Stimulated activated CD8-positive, alpha-beta memory T cell treated with anti-CD3 and anti-CD28 coated beads, Interleukin-12 subunit alpha, Interleukin-12 subunit beta, amount 100 ng/mL, for 24 hours (primary cell): ENCODE measurements at regions not wholly inside any gene's neighbourhood (a gene's known extent, or its start where the extent isn't known, plus 50 kb on each side); places are given as distances from the start of the nearest gene placed in this dataset.

Experiments used
- DNase-seq: peaks from one replicate; pipeline ENCODE4 v3.0.0-alpha.2; 2020; ENCODE audit errors: extremely low read depth

- no peak for DNase-seq
Observed at GRCh38 chr5:125600559-125600958, 822.6 kb upstream of the GRAMD2B start.

- DNase-seq = no peak
Observed at GRCh38 chr5:125602184-125602583, 821.0 kb upstream of the GRAMD2B start.

GRCh38 chr5:125603321-125603720, 819.9 kb upstream of the GRAMD2B start:
- DNase-seq = no peak

- no peak for DNase-seq
Observed at GRCh38 chr5:125604104-125604503, 819.1 kb upstream of the GRAMD2B start.

GRCh38 chr5:125607018-125607417, 816.2 kb upstream of the GRAMD2B start:
- no peak for DNase-seq

GRCh38 chr5:125609011-125609410, 814.2 kb upstream of the GRAMD2B start:
- no peak for DNase-seq

GRCh38 chr5:125610892-125611291, 812.3 kb upstream of the GRAMD2B start:
- DNase-seq = no peak

- no peak for DNase-seq
Observed at GRCh38 chr5:125611541-125611940, 811.7 kb upstream of the GRAMD2B start.

- DNase-seq = no peak
Observed at GRCh38 chr5:125612181-125612721, 811.0 kb upstream of the GRAMD2B start.

GRCh38 chr5:125612776-125613175, 810.4 kb upstream of the GRAMD2B start:
- DNase-seq = no peak

- no peak for DNase-seq
Observed at GRCh38 chr5:125630237-125630636, 793.0 kb upstream of the GRAMD2B start.

GRCh38 chr5:125633523-125633922, 789.7 kb upstream of the GRAMD2B start:
- no peak for DNase-seq

- DNase-seq = no peak
Observed at GRCh38 chr5:125634216-125634835, 788.9 kb upstream of the GRAMD2B start.

GRCh38 chr5:125639858-125640257, 783.4 kb upstream of the GRAMD2B start:
- no peak for DNase-seq

- no peak for DNase-seq
Observed at GRCh38 chr5:125652761-125653160, 770.4 kb upstream of the GRAMD2B start.

GRCh38 chr5:125654392-125654791, 768.8 kb upstream of the GRAMD2B start:
- DNase-seq = no peak

- DNase-seq = no peak
Observed at GRCh38 chr5:125655156-125655555, 768.1 kb upstream of the GRAMD2B start.

GRCh38 chr5:125657936-125658335, 765.3 kb upstream of the GRAMD2B start:
- DNase-seq = no peak

- DNase-seq = no peak
Observed at GRCh38 chr5:125659316-125660023, 763.7 kb upstream of the GRAMD2B start.

- DNase-seq = no peak
Observed at GRCh38 chr5:125660231-125660895, 762.8 kb upstream of the GRAMD2B start.

- no peak for DNase-seq
Observed at GRCh38 chr5:125661584-125661983, 761.6 kb upstream of the GRAMD2B start.

GRCh38 chr5:125668884-125669283, 754.3 kb upstream of the GRAMD2B start:
- no peak for DNase-seq
